Parathyroid adenoma (tissue), 2 donors: ENCODE measurements at regions not wholly inside any gene's neighbourhood (a gene's known extent, or its start where the extent isn't known, plus 50 kb on each side); places are given as distances from the start of the nearest gene placed in this dataset.

Experiments used
- H2AFZ ChIP-seq: fragments of 300-600 bp; sonication (generic); one replicate; pipeline ENCODE4 v1.7.0; 2017; ENCODE audit warnings: antibody characterized with exemption, mild to moderate bottlenecking
- H3K27ac ChIP-seq: fragments of 300-600 bp; sonication (generic); one replicate; pipeline ENCODE4 v1.7.0; 2017
- H3K27me3 ChIP-seq: fragments of 300-600 bp; sonication (generic); one replicate; pipeline ENCODE4 v1.7.0; 2017; ENCODE audit warnings: low read length; ENCODE audit not compliant: control insufficient read depth, insufficient read depth
- H3K36me3 ChIP-seq: fragments of 300-600 bp; sonication (generic); one replicate; pipeline ENCODE4 v1.7.0; 2017; ENCODE audit warnings: low read length; ENCODE audit not compliant: control insufficient read depth, insufficient read depth
- H3K4me1 ChIP-seq: fragments of 300-600 bp; sonication (generic); one replicate; pipeline ENCODE4 v1.7.0; 2017; ENCODE audit warnings: control low read depth
- H3K4me2 ChIP-seq: fragments of 300-600 bp; sonication (generic); one replicate; pipeline ENCODE4 v1.7.0; 2017; ENCODE audit warnings: low read length
- H3K4me3 ChIP-seq: fragments of 300-600 bp; sonication (generic); one replicate; pipeline ENCODE4 v1.7.0; 2017; ENCODE audit warnings: low read depth, low read length
- H3K79me2 ChIP-seq: fragments of 300-600 bp; sonication (generic); one replicate; pipeline ENCODE4 v1.7.0; 2017; ENCODE audit warnings: control low read depth
- H3K9ac ChIP-seq: fragments of 300-600 bp; sonication (generic); one replicate; pipeline ENCODE4 v1.7.0; 2017; ENCODE audit warnings: mild to moderate bottlenecking
- H3K9me3 ChIP-seq: fragments of 300-600 bp; sonication (generic); one replicate; pipeline ENCODE4 v1.7.0; 2017; ENCODE audit warnings: low read length; ENCODE audit not compliant: control insufficient read depth
- CTCF ChIP-seq: fragments of 300-600 bp; sonication (generic); IDR thresholded peaks from one replicate; pipeline ENCODE4 v1.7.0; 2017; ENCODE audit warnings: antibody characterized with exemption, mild to moderate bottlenecking
- donor health status: primary hyperparathyroidism.

- Histone ChIP-seq H3K4me1 (no peaks in the 10 kb centered on the region), H3K36me3 (no peaks in the 10 kb centered on the region), H3K4me2 (no peak overlapping the region), H3K9me3 (no peaks in the 10 kb centered on the region), H3K27me3 (no peaks in the 10 kb centered on the region), H3K79me2 (no peaks in the 10 kb centered on the region), H2AFZ (no peak overlapping the region), H3K9ac (no peak overlapping the region), H3K4me3 (no peak overlapping the region), H3K27ac (no peak overlapping the region)
- no peak for TF ChIP-seq CTCF
Observed at GRCh38 chr17:74006371-74006770, 197.1 kb upstream of the RPL38 start.

- Histone ChIP-seq H3K27me3 (no peaks in the 10 kb centered on the region), H3K4me3 (no peak overlapping the region), H3K36me3 (no peaks in the 10 kb centered on the region), H3K79me2 (no peaks in the 10 kb centered on the region), H3K4me1 (no peaks in the 10 kb centered on the region), H3K4me2 (no peak overlapping the region), H3K9ac (no peak overlapping the region), H3K9me3 (no peaks in the 10 kb centered on the region), H2AFZ (no peak overlapping the region), H3K27ac (no peak overlapping the region)
- no peak for TF ChIP-seq CTCF
Observed at GRCh38 chr17:74008196-74008595, 195.3 kb upstream of the RPL38 start.

GRCh38 chr17:74009056-74009625, 194.3 kb upstream of the RPL38 start:
- H3K79me2 ChIP-seq: no peaks in the 10 kb centered on the region
- no peak overlapping the region for H2AFZ ChIP-seq
- no peak overlapping the region for H3K27ac ChIP-seq
- H3K36me3 ChIP-seq: no peaks in the 10 kb centered on the region
- H3K9me3 ChIP-seq: no peaks in the 10 kb centered on the region
- no peak overlapping the region for H3K9ac ChIP-seq
- H3K27me3 ChIP-seq: no peaks in the 10 kb centered on the region
- no peak overlapping the region for H3K4me3 ChIP-seq
- no peaks in the 10 kb centered on the region for H3K4me1 ChIP-seq
- H3K4me2 ChIP-seq: no peak overlapping the region
- no peak for TF ChIP-seq CTCF

GRCh38 chr17:74010903-74011302, 192.6 kb upstream of the RPL38 start:
- Histone ChIP-seq H3K36me3 (no peaks in the 10 kb centered on the region), H3K9ac (no peak overlapping the region), H3K27me3 (no peaks in the 10 kb centered on the region), H2AFZ (no peak overlapping the region), H3K4me1 (no peaks in the 10 kb centered on the region), H3K27ac (no peak overlapping the region), H3K9me3 (no peaks in the 10 kb centered on the region), H3K4me3 (no peak overlapping the region), H3K79me2 (no peaks in the 10 kb centered on the region), H3K4me2 (no peak overlapping the region)
- TF ChIP-seq CTCF: no peak

GRCh38 chr17:74011966-74012365, 191.5 kb upstream of the RPL38 start:
- no peak overlapping the region for H3K9ac ChIP-seq
- no peaks in the 10 kb centered on the region for H3K4me1 ChIP-seq
- no peaks in the 10 kb centered on the region for H3K27me3 ChIP-seq
- H3K4me3 ChIP-seq: no peak overlapping the region
- H3K9me3 ChIP-seq: no peaks in the 10 kb centered on the region
- no peak for TF ChIP-seq CTCF
- H2AFZ ChIP-seq: no peak overlapping the region
- no peaks in the 10 kb centered on the region for H3K36me3 ChIP-seq
- H3K27ac ChIP-seq: no peak overlapping the region
- no peaks in the 10 kb centered on the region for H3K79me2 ChIP-seq
- H3K4me2 ChIP-seq: no peak overlapping the region
